HEK293T (cell line): ENCODE measurements at regions not wholly inside any gene's neighbourhood (a gene's known extent, or its start where the extent isn't known, plus 50 kb on each side); places are given as distances from the start of the nearest gene placed in this dataset.
"Not testable (repeated sequence)": the region's sequence is repeated elsewhere in the genome, so short reads cannot be mapped to it uniquely, and the experiment has no call there.

Experiments used
- CTCF ChIA-PET: fragments of 350-600 bp; formaldehyde crosslinking; extraction: SDS; loops from one replicate; lab custom pipeline; 2021; ENCODE audit warnings: antibody characterized with exemption, inconsistent platforms; lab: Yijun Ruan, JAX
- POLR2A ChIA-PET: fragments of 350-600 bp; formaldehyde crosslinking; extraction: SDS; loops from one replicate; lab custom pipeline; 2020; ENCODE audit warnings: antibody characterized with exemption, inconsistent platforms; lab: Yijun Ruan, JAX
- DNase-seq: peaks from one replicate; pipeline ENCODE4 v3.0.0; 2012; ENCODE audit warnings: mixed read lengths; ENCODE audit errors: extremely low spot score
- ARNT ChIP-seq: fragments of 450-650 bp; IDR thresholded peaks from 2 replicates; pipeline ENCODE4 v1.6.1; 2017; ENCODE audit warnings: mild to moderate bottlenecking
- BHLHE40 ChIP-seq: fragments of 450-650 bp; IDR thresholded peaks from 2 replicates; pipeline ENCODE4 v1.6.1; 2016; ENCODE audit warnings: mild to moderate bottlenecking, moderate library complexity, borderline replicate concordance
- CTBP1 ChIP-seq: fragments of 450-650 bp; IDR thresholded peaks from 2 replicates; pipeline ENCODE4 v1.6.1; 2016; ENCODE audit warnings: borderline replicate concordance
- ELF4 ChIP-seq: fragments of 450-650 bp; IDR thresholded peaks from 2 replicates; pipeline ENCODE4 v1.6.1; 2017; ENCODE audit warnings: antibody characterized with exemption
- FOXA1 ChIP-seq: fragments of 450-650 bp; IDR thresholded peaks from 2 replicates; pipeline ENCODE4 v1.6.1; 2016; ENCODE audit warnings: mild to moderate bottlenecking
- FOXK2 ChIP-seq: fragments of 450-650 bp; IDR thresholded peaks from 2 replicates; pipeline ENCODE4 v1.6.1; 2016; ENCODE audit warnings: mild to moderate bottlenecking
- FOXM1 ChIP-seq: fragments of 450-650 bp; IDR thresholded peaks from 2 replicates; pipeline ENCODE4 v1.6.1; 2017; ENCODE audit warnings: mild to moderate bottlenecking, borderline replicate concordance
- HDGF ChIP-seq: fragments of 450-650 bp; IDR thresholded peaks from 2 replicates; pipeline ENCODE4 v1.6.1; 2017; ENCODE audit warnings: antibody characterized with exemption, borderline replicate concordance
- L3MBTL2 ChIP-seq: fragments of 450-650 bp; conservative IDR thresholded peaks from 2 replicates; pipeline ENCODE4 v1.6.1; 2016; ENCODE audit warnings: mild to moderate bottlenecking
- LEF1 ChIP-seq: fragments of 450-650 bp; IDR thresholded peaks from 2 replicates; pipeline ENCODE4 v1.6.1; 2017; ENCODE audit warnings: mild to moderate bottlenecking, borderline replicate concordance
- NFRKB ChIP-seq: fragments of 450-650 bp; IDR thresholded peaks from 2 replicates; pipeline ENCODE4 v1.6.1; 2016; ENCODE audit warnings: mild to moderate bottlenecking, moderate library complexity
- PKNOX1 ChIP-seq: fragments of 450-650 bp; IDR thresholded peaks from 2 replicates; pipeline ENCODE4 v1.6.1; 2016
- SP1 ChIP-seq: fragments of 450-650 bp; IDR thresholded peaks from 2 replicates; pipeline ENCODE4 v1.6.1; 2017
- SUZ12 ChIP-seq: fragments of 450-650 bp; IDR thresholded peaks from 2 replicates; pipeline ENCODE4 v1.6.1; 2016; ENCODE audit warnings: mild to moderate bottlenecking
- TARDBP ChIP-seq: fragments of 450-650 bp; IDR thresholded peaks from 2 replicates; pipeline ENCODE4 v1.6.1; 2016
- ZNF384 ChIP-seq: fragments of 450-650 bp; IDR thresholded peaks from 2 replicates; pipeline ENCODE4 v1.6.1; 2016

- CTCF ChIA-PET, POLR2A ChIA-PET, DNase-seq: not testable (repeated sequence)
Observed at GRCh38 chr12:9420817-9421519, 186.7 kb downstream of the KLRB1 start.

DNA sequence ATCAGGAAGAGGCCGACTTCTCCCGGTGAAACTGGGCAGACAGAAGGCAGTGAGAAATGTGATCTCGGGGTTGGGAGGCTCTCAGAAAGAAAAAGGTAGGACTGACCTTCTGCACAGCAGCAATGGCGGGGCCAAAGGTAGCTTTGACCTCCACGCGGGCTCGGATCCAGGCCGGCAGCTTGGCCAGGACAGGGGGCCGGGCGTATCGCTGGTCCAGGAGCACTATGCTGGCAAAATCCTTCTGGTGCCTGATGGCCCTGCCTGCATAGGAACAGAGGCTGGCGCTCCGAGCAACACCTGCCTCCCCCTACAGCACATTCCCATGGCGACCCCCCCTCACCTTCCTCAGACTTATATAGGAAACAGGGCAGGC lies 189.1 kb downstream of the KLRB1 start:
- DNase-seq, CTCF ChIA-PET, POLR2A ChIA-PET: not testable (repeated sequence)

DNA sequence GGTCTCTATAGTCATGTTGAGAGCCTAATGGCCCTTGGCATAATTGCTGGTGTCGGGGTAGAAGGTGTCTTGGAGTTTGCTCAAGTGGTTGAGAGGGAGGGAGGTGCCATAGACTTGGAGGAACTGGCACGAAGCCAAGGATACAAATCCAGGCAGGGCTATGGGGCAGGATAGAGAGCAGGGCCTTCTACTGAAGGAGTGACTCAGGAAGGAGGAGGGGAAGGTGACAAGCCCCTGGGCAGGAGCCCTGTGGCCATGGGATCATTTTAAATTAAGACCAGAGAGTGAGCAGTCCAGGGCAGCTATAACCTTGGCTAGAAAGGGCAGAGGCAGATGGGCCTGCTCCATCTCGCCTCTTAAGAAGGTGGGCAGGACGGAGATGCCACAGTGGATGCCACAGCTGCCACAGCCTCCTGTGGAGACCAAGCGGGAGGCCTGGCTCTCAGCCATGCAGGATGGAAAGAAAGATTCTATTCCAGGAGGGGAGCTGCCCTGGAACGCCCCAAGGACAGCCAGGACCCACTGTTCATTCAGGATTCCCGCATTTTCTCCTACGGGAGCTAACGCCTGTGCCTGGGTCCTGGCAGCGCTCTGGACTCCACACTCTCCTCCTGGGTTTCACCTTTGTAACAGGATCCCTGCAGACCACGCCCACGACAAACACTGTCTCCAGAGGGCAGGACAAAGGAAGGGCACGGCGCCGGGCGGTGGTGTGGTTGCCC lies 189.6 kb downstream of the KLRB1 start:
- DNase-seq, CTCF ChIA-PET, POLR2A ChIA-PET: not testable (repeated sequence)

- DNase-seq, CTCF ChIA-PET, POLR2A ChIA-PET: not testable (repeated sequence)
Observed at GRCh38 chr12:9417341-9417740, 190.4 kb downstream of the KLRB1 start.

DNA sequence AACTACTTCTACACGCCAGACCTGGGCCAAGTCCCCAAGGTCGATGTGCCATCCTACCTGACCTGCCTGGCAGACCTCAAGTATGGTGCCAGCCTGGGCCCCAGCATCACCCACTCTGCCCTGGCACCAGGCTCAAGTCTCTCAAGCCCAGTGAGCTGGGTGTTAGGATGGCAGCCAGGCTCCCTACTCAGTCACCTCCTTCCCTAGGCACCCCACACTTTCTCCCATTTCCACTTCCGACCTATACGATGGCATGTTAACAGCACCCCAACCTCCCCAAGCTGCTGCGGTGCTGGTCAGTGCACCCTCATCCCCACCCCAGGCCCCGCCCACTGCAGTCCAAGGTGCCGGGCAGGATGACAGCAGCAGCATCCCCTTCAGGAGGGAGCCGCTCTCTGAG lies 191.4 kb downstream of the KLRB1 start:
- DNase-seq, POLR2A ChIA-PET, CTCF ChIA-PET: not testable (repeated sequence)

- POLR2A ChIA-PET, DNase-seq, CTCF ChIA-PET: not testable (repeated sequence)
Observed at GRCh38 chr12:9415898-9416297, 191.8 kb downstream of the KLRB1 start.

GRCh38 chr12:9413862-9414261 lies 193.9 kb downstream of the KLRB1 start:
- CTCF ChIA-PET, DNase-seq, POLR2A ChIA-PET: not testable (repeated sequence)

DNA sequence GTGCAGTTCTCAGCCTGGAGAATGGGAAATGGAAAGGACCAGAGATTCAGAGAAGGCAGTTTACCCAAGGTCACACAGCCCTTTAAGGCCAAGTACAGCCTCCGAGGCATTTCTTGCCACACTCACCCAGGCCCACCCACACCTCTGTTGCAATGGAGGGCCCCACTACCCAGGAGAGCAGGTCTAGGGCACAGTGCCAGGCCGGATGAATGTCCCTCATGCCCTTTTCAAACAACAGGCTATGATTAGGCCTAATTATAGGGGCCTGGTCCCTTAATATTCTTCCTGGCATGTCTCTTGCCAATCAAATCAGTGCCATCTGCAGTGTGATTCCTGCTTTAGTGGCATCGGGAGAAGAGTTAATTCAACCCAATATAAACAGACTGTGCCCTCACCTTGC lies 195.3 kb downstream of the KLRB1 start:
- CTCF ChIA-PET, POLR2A ChIA-PET: not testable (repeated sequence)

DNA sequence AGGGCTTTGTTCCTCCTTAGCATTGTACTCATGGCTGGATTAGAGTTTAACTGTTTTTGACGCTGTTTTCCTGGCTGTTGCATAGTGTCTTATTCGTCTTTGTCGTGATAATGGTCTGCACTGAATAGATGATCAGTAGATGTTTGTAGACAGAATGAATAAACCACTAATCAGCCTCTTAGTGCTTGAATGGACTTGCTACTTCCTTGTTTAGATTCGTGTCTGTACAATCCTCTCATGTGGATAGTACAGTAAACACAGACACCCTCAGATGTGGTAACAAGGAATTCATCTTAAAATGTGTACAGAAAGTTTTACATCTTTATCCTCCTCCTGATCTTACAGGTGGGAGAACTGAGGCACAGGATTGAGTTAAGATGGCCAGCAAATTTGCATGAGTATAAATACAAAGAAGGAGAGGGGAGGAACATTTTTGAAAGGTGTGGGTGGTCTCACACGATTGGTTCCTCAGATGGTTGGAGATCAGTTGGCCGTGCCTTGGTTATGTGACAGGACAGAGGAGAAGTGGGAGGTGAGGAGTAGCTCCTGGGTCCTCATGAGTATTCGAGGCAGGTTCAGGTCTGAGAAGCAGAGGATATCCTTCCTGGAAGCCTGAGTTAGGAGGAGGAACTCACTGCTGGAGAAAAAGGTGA lies 196.0 kb downstream of the KLRB1 start:
- DNase-seq, POLR2A ChIA-PET, CTCF ChIA-PET: not testable (repeated sequence)

More for the DNA sequence above, 195.3 kb downstream of the KLRB1 start:
- DNase-seq, result not testable (repeated sequence)

- POLR2A ChIA-PET, DNase-seq: not testable (repeated sequence)
- CTCF ChIA-PET, result interaction anchor here (0.7 kb wide), 1 partner anchor 798 kb away, joined by 3 read pairs; no protein-coding TSS in a partner anchor
Observed at GRCh38 chr12:9407425-9407748, 199.2 kb upstream of the PZP start.

- ChIA-PET POLR2A (no interaction called here), CTCF (no interaction called here)
- no peak for DNase-seq
- TF ChIP-seq LEF1 (no peak), PKNOX1 (no peak), HDGF (no peak), FOXK2 (no peak), CTBP1 (no peak), FOXA1 (no peak), FOXM1 (no peak), ELF4 (no peak), L3MBTL2 (no peak), BHLHE40 (no peak), SP1 (no peak), TARDBP (no peak), NFRKB (no peak), ARNT (no peak), SUZ12 (no peak), ZNF384 (no peak)
Observed at GRCh38 chr12:9406564-9407424, 198.6 kb upstream of the PZP start.
